GM12878 (cell line): ENCODE measurements at regions not wholly inside any gene's neighbourhood (a gene's known extent, or its start where the extent isn't known, plus 50 kb on each side); places are given as distances from the start of the nearest gene placed in this dataset.

Experiments used
- ATAC-seq: fragments of 200-7000 bp; cut with Tn5 transposase; 3 replicates; pipeline ENCODE4 v1.9.1; 2020; ENCODE audit warnings: mild to moderate bottlenecking, moderate library complexity
- BruUV-seq: library from RNA; stranded (reverse); fragments of 400-500 nt; replicated peaks from 2 replicates; lab custom pipeline; 2021; lab: Mats Ljungman, UMichigan
- CTCF ChIA-PET: fragments of 300-600 bp; sonication (Branson Sonifier 250); formaldehyde crosslinking; extraction: SDS; loops from one replicate; lab custom pipeline; 2021; ENCODE audit warnings: inconsistent platforms; lab: Yijun Ruan, JAX
- POLR2A ChIA-PET: fragments of 350-600 bp; formaldehyde crosslinking; extraction: SDS; loops from one replicate; lab custom pipeline; 2021; ENCODE audit warnings: inconsistent platforms; lab: Charles Lee
- RAD21 ChIA-PET: fragments of 300-600 bp; sonication (Branson Sonifier 250); formaldehyde crosslinking; loops from one replicate; lab custom pipeline; 2023; ENCODE audit warnings: antibody characterized with exemption; ENCODE audit not compliant: unreplicated experiment; lab: Charles Lee
- SMC1A ChIA-PET: fragments of 300-600 bp; sonication (Branson Sonifier 250); formaldehyde crosslinking; loops from one replicate; lab custom pipeline; 2023; ENCODE audit not compliant: unreplicated experiment, uncharacterized antibody; lab: Charles Lee
- DNase-seq: peaks from one replicate; pipeline ENCODE4 v3.0.0-alpha.2; 2011; ENCODE audit warnings: low read depth, low spot score
- FAIRE-seq: peaks from 3 replicates; lab custom pipeline; 2011; peaks lifted over from hg19 to GRCh38; lab: Jason Lieb, UNC
- H2AFZ ChIP-seq: 2 replicates; pipeline ENCODE4 v1.6.0; 2011; ENCODE audit warnings: low read depth, low read length, control low read depth; ENCODE audit not compliant: control insufficient read depth
- H3K27ac ChIP-seq: 2 replicates; pipeline ENCODE4 v1.5.1; 2011; ENCODE audit warnings: control low read depth; ENCODE audit not compliant: control insufficient read depth, insufficient read depth
- H3K27me3 ChIP-seq, 2 experiments: replicated peaks in 1 of 2; 2 replicates each; pipeline versions ENCODE4 v1.6.0 to v1.6.1; 2011; ENCODE audit warnings: low read length in 1 of 2; ENCODE audit not compliant: control insufficient read depth in 2 of 2, insufficient read depth in 2 of 2
- H3K36me3 ChIP-seq, 2 experiments: 2 replicates each; pipeline ENCODE4 v1.5.1; 2011; ENCODE audit warnings: low read length in 1 of 2; ENCODE audit not compliant: control insufficient read depth in 2 of 2, insufficient read depth in 2 of 2
- H3K4me1 ChIP-seq: 2 replicates; pipeline ENCODE4 v1.6.1; 2011; ENCODE audit warnings: mild to moderate bottlenecking, low read length, moderate library complexity, mixed read lengths; ENCODE audit not compliant: control insufficient read depth, insufficient read depth
- H3K4me2 ChIP-seq: 2 replicates; pipeline ENCODE4 v1.6.0; 2011; ENCODE audit warnings: control low read depth; ENCODE audit not compliant: control insufficient read depth, insufficient read depth
- H3K4me3 ChIP-seq: fragments of 200-600 bp; sonication (generic); 2 replicates; pipeline ENCODE4 v1.5.1; 2016
- H3K79me2 ChIP-seq: 2 replicates; pipeline ENCODE4 v1.6.0; 2011; ENCODE audit warnings: low read length; ENCODE audit not compliant: control insufficient read depth, insufficient read depth
- H3K9ac ChIP-seq: 2 replicates; pipeline ENCODE4 v1.8.0; 2011; ENCODE audit warnings: low read length, control low read depth, mixed read lengths; ENCODE audit not compliant: control insufficient read depth, insufficient read depth
- H3K9me3 ChIP-seq: replicated peaks from 3 replicates; pipeline ENCODE4 v1.5.1; 2011; ENCODE audit warnings: mild to moderate bottlenecking, low read length; ENCODE audit not compliant: control insufficient read depth, insufficient read depth
- H4K20me1 ChIP-seq: 2 replicates; pipeline ENCODE4 v1.6.0; 2011; ENCODE audit not compliant: control insufficient read depth, insufficient read depth
- ATF3 ChIP-seq: IDR thresholded peaks from 2 replicates; pipeline ENCODE4 v1.6.1; 2011; ENCODE audit warnings: low read depth, mild to moderate bottlenecking, low read length, moderate library complexity, borderline replicate concordance; ENCODE audit errors: extremely low read depth
- CHD1 ChIP-seq: IDR thresholded peaks from 2 replicates; pipeline ENCODE4 v1.6.1; 2012; ENCODE audit warnings: low read depth, low read length, improper control_type of control experiment
- E2F4 ChIP-seq: IDR thresholded peaks from 2 replicates; pipeline ENCODE4 v1.6.1; 2012; ENCODE audit warnings: low read depth, low read length, improper control_type of control experiment
- HSF1 ChIP-seq: fragments of 150-350 bp; IDR thresholded peaks from 2 replicates; pipeline ENCODE4 v1.6.1; 2014; ENCODE audit warnings: mild to moderate bottlenecking, low read depth, low read length
- IRF5 ChIP-seq: fragments of 450-650 bp; IDR thresholded peaks from 2 replicates; pipeline ENCODE4 v1.6.1; 2017; ENCODE audit warnings: borderline replicate concordance
- MYC ChIP-seq: IDR thresholded peaks from 2 replicates; pipeline ENCODE4 v1.6.1; 2011; ENCODE audit warnings: mild to moderate bottlenecking, low read length, moderate library complexity, inconsistent platforms; ENCODE audit not compliant: insufficient read depth, insufficient replicate concordance, insufficient read length, severe bottlenecking
- NFXL1 ChIP-seq: fragments of 450-650 bp; IDR thresholded peaks from 2 replicates; pipeline ENCODE4 v1.6.1; 2017; ENCODE audit warnings: antibody characterized with exemption, mild to moderate bottlenecking, borderline replicate concordance
- PBX3 ChIP-seq: IDR thresholded peaks from 2 replicates; pipeline ENCODE4 v1.6.1; 2011; ENCODE audit warnings: mild to moderate bottlenecking, low read depth, low read length, moderate library complexity; ENCODE audit not compliant: insufficient replicate concordance
- SMARCA5 ChIP-seq: fragments of 450-650 bp; IDR thresholded peaks from 2 replicates; pipeline ENCODE4 v1.6.1; 2017; ENCODE audit warnings: mild to moderate bottlenecking
- SUPT20H ChIP-seq: IDR thresholded peaks from 2 replicates; pipeline ENCODE4 v1.6.1; 2011; ENCODE audit warnings: low read depth, mild to moderate bottlenecking, low read length, moderate library complexity, borderline replicate concordance; ENCODE audit not compliant: control insufficient read depth
- YY1 ChIP-seq: IDR thresholded peaks from 2 replicates; pipeline ENCODE4 v1.6.1; 2011; ENCODE audit warnings: low read depth, mild to moderate bottlenecking, low read length
- in situ Hi-C: fragments of 300-500 bp; cut with MboI; formaldehyde crosslinking; loops from 9 replicates; pipeline ENCODE4 v1.14.3; 2018; ENCODE audit warnings: mixed read lengths
- intact Hi-C: fragments of 100-400 bp; cut with micrococcal nuclease; formaldehyde crosslinking; loops from one replicate; pipeline ENCODE4 v1.14.2; 2022; ENCODE audit not compliant: unreplicated experiment
- TF ChIP-seq, protein P1 (sequence below): IDR thresholded peaks from 2 replicates; pipeline ENCODE4 v1.6.1; 2012; ENCODE audit warnings: low read depth, low read length, improper control_type of control experiment

DNA sequence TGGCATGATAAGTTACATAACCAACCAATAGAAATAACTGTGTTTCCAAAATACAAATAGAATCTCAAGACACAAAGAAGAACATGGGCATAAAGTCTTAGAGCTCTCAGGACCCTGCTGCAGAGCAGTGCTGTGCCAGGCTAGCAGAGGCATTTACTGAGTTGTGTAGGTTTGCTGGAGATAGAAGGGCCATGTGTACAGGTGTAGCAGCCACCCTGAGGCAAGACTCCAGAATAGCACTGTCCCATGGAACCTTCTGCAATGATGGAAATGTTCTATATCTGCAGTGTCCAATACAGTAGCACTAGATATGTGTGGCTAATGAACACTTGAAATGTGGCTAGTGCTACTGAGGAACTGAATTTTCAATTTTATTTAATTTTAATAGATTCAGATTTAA, 267.0 kb upstream of the UMPS start:
- intact Hi-C loops = no loop called here
- H3K4me2 ChIP-seq = no peak overlapping the region
- H2AFZ ChIP-seq = no peak overlapping the region
- SMC1A ChIA-PET = interaction anchor here (0.9 kb wide), 1 partner anchor 36 kb away, joined by 3 read pairs; no protein-coding TSS in a partner anchor
- H3K79me2 ChIP-seq = no peaks in the 10 kb centered on the region
- ATAC-seq = no peak
- CTCF ChIA-PET = interaction anchor here (1.2 to 8.8 kb wide), 2 partner anchors 10 to 112 kb away, joined by 4 to 138 read pairs; no protein-coding TSS in a partner anchor
- H3K27ac ChIP-seq = no peak overlapping the region
- H4K20me1 ChIP-seq = no peaks in the 10 kb centered on the region
- POLR2A ChIA-PET = no interaction called here
- H3K9me3 ChIP-seq = no peaks in the 10 kb centered on the region
- FAIRE-seq = no peak
- in situ Hi-C loops = loop anchor here (10.0 kb wide), 1 partner anchor 448 kb away; no protein-coding TSS in a partner anchor
- no peak overlapping the region for H3K4me3 ChIP-seq
- RAD21 ChIA-PET = interaction anchor here (2.2 kb wide), 1 partner anchor 112 kb away, joined by 9 read pairs; no protein-coding TSS in a partner anchor
- no peak overlapping the region for H3K9ac ChIP-seq
- no TSS peak for BruUV-seq
- H3K4me1 ChIP-seq = no peaks in the 10 kb centered on the region
- no peak for DNase-seq
- H3K36me3 ChIP-seq = no peaks in the 10 kb centered on the region
- no peaks in the 10 kb centered on the region; a peak in 1 of 4 replicates for H3K27me3 ChIP-seq
- TF ChIP-seq SUPT20H (no peak), IRF5 (no peak), YY1 (no peak), SMARCA5 (no peak), NFXL1 (no peak), PBX3 (no peak), E2F4 (no peak), HSF1 (no peak), CHD1 (no peak), MYC (no peak), ATF3 (no peak)
- TF ChIP-seq, protein P1, sequence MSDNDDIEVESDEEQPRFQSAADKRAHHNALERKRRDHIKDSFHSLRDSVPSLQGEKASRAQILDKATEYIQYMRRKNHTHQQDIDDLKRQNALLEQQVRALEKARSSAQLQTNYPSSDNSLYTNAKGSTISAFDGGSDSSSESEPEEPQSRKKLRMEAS = no peak
